Activated CD4-positive, CD25-positive, alpha-beta regulatory T cell (primary cell): ENCODE measurements at regions not wholly inside any gene's neighbourhood (a gene's known extent, or its start where the extent isn't known, plus 50 kb on each side); places are given as distances from the start of the nearest gene placed in this dataset.
"Not testable (repeated sequence)": the region's sequence is repeated elsewhere in the genome, so short reads cannot be mapped to it uniquely, and the experiment has no call there.

ENCODE experiments used
- DNase-seq, 4 experiments: peaks; one replicate each; lab custom pipeline; 2025; lab: John Stamatoyannopoulos, UW

DNA sequence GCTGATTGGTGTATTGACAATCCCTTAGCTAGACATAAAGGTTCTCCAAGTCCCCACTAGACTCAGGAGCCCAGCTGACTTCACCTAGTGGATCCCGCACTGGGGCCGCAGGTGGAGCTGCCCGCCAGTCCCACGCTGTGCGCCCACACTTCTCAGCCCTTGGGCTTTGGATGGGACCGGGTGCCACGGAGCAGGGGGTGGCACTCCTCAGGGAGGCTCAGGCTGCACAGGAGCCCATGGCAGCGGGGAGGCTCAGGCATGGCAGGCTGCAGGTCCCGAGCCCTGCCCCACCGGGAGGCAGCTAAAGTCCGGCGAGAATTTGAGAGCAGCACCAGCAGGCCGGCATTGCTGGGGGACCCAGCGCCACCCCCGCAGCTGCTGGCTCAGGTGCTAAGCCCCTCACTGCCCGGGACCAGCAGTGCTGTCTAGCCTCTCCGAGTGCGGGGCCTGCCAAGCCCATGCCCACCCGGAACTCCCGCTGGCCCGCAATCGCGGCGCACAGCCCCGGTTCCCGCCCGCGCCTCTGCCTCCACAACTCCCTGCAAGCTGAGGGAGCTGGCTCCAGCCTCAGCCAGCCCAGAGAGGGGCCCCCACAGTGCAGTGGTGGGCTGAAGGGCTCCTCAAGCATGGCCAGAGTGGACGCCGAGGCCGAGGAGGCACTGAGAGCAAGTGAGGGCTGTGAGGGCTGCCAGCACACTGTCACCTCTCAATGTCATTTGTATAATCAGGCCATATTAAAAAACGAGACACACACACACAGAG, 437.2 kb downstream of the CSNK1G3 start:
- DNase-seq, result no peak

DNA sequence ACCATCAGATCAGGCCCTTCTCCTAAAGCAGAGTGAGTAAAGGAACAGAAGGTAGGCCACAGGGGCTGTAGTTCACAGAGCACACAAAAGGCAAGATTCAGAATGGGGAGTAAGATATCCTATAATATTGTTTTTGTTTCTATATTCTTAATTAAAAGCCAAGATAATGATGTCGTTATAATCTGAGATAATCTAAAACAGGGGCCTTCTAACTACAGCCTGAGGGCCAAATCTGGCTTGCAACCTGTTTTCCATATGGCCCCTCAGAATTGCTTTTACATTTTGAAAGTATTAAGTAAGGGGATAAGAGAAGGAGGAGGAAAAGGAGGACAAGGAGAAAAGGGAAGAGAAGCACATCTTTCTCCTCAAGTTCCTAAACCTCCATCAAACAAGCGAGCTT, 435.8 kb downstream of the CSNK1G3 start:
- no peak for DNase-seq

DNA sequence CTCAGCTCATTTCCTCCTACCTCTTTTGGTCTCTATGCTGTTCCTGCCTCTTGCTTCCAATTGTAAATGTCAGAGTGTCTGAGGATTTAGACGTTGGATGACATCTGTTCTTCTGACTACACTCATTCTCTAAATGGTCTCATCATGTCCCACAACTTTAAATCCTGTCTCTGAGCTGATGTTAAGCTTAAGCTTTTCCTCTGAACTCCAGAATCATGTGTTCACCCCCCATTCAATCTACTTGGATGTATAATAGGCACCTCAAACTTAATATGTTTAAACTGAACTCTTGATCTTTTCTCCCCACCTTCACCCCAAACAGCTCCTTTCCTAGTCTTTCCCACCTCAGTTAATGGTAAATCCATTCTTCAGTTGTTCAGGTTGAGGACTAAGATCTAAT, 433.6 kb downstream of the CSNK1G3 start:
- no peak for DNase-seq

DNA sequence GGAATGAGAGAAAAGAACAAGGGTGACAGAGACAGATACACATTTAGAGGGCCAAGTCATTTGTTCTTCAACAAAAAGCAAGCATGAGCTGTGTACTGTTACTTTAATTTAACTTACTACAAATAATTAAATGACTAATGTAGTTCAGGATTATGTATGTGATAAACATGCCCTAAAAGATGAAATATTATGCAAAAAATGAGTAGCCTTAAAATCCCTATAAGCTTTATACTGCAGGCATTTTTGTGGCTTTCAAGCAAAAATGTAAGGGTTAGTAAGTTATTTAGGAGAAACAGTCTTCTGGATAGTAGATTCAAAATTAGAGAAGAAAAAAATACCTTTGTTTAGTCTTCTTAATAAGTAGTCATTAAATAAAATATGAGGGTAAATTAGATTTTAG, 431.2 kb downstream of the CSNK1G3 start:
- no peak for DNase-seq

DNA sequence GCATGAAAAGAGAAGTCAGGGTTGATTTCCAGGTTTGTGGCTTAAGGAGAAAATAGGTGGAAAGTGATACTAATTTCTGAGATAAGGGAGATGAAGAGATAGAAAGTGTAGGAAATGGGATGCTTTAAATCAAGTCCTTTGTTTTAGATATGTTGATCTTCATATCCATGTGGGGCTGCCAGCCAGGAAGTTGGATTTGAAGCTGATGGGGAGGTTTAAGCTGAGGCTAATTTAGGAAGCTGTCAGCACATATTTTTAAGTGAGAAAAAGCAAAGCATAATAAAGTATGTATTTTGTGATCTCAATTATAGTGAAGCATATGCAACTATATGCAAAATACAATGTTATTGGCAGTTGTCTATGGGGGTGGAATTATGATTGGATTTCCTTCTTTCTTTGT, 428.4 kb downstream of the CSNK1G3 start:
- DNase-seq, result no peak

DNA sequence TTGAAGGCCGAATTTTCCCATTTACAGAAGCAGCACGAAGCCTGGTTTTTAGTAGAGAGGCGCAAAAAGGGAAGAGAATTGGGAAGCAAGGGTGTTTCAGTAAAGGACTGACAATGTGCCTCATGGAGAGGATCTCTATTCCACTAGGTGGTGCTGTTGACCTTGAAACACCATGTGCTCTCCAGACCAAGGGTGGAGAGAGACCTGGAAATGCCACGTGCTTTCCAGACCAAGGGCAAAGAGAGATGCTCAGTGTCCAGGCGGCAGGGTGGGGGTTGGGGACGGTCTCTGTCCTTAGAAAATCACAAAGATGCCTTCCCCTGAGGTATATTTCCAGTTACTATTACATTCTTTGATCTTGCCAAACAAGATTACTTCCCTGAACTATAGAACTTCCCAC, 425.3 kb downstream of the CSNK1G3 start:
- no peak for DNase-seq

DNA sequence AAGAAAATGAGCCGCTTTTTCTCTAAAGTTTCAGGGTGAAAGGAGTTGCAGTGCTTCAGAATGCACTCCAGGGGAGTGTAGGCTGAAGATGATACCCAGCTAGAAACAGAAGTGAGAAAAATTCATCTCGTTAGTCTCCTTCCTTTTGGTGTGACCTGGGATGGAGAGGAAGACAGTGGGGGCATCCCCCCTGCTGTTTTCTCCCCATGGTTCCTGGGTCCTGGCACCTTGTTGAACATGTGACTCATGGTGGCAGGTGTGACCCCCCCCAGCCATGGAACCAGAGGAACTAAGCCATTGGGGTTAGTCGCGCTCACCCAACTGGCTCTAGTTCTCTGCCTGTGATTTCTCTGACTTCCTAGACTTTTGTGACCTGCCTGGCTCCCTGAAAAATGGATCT, 424.6 kb downstream of the CSNK1G3 start:
- no peak for DNase-seq

DNA sequence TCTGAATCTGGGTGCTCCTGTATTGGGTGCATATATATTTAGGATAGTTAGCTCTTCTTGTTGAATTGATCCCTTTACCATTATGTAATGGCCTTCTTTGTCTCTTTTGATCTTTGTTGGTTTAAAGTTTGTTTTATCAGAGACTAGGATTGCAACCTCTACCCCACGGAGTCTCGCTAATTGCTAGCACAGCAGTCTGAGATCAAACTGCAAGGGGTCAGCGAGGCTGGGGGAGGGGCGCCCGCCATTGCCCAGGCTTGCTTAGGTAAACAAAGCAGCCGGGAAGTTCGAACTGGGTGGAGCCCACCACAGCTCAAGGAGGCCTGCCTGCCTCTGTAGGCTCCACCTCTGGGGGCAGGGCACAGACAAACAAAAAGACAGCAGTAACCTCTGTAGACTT, 421.8 kb downstream of the CSNK1G3 start:
- not testable (repeated sequence) for DNase-seq

DNA sequence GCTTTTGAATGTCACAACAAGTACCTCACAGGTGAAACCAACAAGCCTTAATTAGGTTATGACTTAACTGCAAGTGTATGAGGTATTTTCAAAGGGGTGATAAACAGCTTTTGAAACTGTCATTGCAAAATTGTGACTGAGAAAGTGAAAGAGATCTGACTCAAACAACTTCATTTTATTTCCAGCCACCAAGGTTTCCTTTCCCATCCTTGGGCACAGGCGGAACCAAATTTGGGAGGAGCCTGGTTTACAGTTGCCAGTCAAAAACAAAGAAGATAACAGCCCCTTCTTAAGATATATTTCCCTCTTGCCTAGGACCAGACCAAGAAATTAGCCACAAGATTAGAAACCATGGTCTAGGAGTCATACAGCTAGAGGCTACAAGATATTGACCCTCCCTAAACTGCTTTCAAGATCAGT, 417.1 kb downstream of the CSNK1G3 start:
- DNase-seq, result no peak

DNA sequence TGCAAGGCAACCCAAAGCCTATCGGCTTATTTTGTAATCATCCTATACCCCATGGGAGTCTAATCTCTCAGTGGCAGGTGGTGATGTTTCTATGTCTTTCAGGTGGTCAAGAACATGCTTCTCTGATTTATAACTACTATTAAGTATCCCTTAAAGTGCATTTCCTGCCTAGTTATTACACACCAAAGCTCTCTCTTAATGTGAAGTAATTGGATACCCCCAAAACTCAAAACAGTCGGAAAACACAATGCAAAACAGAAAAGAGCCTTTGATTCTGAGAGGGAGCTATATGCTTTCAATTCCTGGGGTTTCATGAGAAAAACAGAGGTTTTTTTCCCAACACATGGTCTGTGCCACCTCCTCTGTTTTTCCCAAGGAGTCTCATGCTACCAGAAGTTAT, 416.4 kb downstream of the CSNK1G3 start:
- DNase-seq, result no peak

DNA sequence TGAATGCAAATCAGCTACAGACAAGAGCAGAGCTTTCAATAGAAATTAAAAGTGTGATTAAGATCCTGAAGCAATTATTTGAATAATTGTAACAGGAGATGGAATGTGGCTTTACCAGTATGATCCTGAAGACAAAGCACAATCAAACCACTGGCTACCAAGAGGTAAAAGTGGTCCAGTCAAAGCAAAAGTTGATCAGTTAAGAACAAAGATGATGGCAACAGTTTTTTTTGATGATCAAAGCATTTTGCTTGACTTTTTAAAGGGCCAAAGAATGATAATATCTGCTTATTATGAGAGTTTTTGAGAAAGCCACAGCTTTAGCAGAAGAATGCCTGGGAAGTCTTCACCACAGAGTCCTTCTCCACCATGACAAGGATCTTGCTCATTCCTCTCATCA, 409.2 kb downstream of the CSNK1G3 start:
- DNase-seq, result no peak

DNA sequence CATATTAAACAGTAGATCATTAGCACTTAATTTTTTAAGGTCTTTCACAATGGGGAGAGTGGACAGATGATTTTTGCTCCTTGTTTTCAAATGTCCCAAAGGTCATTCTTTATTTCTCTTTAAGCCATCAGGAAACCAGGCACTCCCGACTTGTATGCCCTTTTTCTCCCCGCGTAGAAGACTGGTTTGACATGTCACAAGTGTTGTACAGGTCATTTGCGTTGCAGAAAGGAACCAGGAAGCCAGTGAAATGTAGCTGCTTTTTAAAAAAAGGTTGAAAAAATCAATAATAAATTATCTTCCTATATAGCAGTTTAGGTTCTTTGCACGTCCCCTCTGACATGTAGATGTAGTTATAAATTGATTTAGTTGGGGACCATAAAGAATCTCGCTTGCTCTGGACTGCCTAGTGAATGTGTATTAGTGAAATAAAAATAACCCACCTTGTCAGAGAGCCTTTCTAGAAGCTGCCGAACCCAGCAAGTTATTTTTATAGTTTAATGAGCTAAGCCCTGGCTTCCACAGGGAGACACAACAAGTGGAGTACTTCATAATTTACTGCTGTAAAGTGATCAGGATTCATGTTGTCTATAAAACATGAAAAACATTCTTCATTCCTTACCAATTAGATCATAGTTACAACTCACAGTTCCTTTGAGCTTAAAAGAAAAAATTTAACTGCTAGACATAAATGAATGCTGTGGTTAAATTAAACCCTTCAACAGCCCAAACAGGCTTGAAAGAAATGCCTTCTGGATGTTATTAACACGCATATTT, 404.6 kb downstream of the CSNK1G3 start:
- DNase-seq, result no peak

DNA sequence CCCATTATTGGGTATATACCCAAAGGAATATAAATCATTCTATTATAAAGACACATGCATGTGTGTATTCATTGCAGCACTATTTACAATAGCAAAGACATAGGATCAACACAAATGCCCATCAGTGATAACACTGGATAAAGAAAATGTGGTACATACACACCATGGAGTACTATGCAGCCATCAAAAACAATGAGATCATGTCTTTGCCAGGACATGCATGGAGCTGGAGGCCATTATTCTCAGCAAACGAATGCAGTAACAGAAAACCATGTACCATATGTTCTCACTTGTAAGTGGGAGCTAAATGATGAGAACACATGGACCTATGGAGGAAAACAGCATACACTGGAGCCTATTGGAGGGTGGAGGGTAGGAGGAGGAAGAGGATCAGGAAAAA, 402.4 kb downstream of the CSNK1G3 start:
- no peak for DNase-seq

DNA sequence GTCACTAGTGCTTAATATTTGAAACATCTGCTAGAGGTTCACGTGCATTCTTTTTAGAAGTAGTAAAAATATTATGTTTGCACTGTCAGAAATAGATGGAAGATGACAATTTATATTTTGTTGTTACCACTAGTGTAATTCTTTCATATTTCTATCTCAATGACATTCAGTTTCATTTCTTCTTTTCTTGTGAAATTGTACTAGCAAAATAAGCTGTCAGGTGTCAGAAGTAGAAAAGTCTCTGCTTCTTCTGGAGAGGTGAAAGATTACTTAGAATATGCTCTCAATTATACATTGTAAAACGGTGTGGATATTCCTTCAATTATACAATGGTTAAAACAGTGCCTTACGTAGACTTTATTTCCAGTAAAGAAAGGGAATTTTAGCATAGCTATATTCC, 395.4 kb downstream of the CSNK1G3 start:
- no peak for DNase-seq

DNA sequence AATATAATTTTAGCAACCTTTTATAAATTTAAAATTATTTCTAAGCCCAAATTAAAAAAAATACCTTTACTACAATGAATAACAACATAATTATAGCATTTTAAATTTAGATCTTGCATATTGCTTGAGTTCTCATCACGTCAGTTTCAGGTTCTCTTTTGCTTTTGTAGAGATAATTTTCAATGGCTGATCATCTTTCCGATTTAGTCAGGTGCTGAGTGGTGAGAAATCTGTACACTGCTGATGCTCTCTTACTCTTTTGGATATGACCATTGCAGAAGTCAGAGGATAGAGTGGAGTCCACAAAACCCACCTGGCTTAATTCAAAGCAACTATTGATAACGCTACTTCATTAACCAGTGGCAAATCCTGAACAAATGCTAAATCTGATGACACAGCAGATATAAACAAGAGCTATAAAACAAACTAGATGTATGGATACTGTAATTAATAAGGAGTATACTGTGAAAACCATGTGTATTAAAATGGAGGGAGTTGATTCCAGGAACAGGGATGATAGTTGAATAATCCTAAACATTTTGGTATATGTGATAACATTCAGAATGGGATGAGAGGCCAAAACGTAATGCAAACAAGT, 394.8 kb downstream of the CSNK1G3 start:
- no peak for DNase-seq

DNA sequence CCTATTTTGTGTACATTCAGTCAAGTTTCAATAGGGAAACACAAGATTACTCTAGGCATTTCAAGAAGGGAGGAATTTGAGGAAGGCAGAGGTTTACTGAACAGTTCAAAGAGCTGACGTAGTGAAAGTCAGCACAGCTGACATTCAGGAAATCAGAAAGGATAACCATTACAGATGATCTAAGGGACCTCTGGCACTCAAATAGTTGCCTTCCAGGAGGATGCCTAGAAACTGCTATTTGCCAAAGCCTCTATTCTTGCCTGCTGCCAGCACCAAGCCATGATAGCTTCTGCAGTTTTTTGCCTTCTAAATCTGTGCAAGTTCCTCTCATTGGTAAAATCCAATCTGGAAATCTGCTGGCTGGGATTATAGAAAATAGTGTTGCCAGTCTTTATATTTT, 373.1 kb downstream of the CSNK1G3 start:
- no peak for DNase-seq

DNA sequence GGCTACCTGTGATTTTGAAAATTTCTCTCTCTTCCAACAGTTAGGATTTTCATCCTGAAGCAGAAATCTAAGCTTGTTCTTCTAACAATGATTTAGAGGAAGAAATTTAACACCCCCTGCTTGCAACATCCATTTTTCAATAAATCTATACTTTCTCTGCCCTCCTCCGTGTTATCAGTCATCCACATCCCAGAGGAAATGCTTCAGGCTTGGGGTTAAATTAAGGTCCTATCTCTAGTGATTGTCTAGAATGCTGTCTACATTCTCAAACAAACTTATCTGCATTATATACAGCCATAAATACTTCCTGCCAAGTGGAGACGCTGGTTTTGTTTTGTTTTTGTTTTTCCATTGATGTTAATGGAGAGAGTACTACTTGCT, 371.0 kb downstream of the CSNK1G3 start:
- no peak for DNase-seq

DNA sequence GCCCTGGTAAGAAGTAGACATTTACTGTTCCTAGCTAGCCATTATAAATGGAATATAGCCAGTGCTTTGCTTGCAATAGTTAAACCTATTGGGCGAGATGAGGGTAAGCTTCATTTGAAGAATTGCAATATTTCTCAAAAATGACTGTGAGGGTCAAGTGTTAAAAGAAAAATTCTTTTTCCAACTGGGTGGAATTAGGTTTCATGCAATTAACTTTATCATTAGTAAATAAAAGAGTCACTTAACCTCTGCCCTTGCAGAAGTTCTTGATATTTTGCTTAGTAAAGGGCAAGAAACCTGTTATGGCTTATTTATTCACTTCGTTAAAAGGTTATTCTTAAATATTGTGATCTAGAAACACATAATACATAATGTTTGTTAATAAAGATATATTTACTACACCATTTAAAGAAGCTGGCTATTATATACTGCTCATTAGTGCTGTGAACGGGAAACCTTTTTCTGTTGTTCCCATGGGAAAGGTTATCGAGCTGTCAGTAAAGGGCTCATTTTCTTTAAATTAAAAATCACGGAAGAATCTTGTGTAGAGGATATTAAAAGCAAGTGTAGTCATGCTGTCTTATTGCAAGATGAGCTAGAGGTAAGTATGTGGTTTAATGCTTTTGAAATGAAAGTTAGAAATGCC, 370.5 kb downstream of the CSNK1G3 start:
- no peak for DNase-seq

DNA sequence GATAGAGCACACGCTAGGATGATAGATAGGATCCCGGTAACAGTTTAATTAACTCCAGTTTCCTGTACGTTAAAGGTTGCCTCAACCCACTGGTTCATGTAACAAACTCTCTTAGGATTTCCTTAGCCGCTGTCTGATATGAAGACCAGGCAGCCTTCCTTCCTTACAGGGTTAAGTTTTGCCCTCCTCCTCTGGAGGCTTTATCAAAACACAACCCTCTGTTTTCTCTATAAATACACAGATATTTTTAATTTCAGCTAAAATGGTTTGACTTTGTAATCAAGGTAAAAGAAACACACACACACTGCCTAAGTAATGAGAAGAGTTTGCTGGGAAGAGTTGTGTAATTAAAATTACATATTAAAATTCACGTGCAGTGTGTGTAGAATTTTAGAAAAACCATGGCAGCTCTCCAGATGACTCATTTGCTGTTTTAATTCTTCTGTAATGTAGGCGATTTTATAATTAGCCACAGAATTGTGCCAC, 369.8 kb downstream of the CSNK1G3 start:
- no peak for DNase-seq

DNA sequence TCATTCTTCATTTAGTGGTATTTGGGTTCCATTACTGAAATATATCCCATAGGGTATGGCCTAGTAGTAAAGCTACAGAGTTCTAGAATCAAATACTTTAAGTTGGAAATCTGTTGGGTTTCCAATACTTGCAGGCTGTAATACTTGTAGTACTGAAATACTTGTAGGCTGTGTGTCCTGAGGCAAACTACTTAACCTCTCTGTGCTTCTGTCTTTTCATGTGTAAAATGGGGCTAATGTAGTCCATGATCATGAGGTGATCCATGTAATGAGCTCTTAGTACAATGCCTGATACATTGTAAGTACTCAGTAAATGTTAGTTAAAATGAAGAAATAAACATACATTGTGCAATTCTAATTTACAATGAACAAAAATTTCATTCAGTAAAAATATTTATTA, 368.9 kb downstream of the CSNK1G3 start:
- DNase-seq, result no peak

DNA sequence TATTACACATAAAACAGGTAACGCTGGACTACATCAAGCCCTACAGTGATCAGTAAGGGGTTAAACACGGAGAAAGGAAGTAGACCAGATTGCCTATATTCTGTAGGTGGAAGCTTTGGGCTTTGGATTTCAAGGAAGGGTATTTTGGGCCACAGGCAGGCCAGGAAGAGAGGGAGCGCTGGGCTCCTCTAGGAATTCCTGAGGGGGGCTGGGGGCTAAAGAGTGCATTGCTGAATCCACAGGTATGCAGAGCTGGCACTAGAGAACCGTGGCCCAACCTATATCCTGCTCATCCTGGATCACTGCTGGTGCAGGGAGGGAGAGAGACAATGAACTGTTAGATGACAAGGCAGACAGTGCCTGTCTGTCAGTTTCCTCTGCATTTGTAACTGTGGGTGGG, 367.1 kb downstream of the CSNK1G3 start:
- no peak for DNase-seq

DNA sequence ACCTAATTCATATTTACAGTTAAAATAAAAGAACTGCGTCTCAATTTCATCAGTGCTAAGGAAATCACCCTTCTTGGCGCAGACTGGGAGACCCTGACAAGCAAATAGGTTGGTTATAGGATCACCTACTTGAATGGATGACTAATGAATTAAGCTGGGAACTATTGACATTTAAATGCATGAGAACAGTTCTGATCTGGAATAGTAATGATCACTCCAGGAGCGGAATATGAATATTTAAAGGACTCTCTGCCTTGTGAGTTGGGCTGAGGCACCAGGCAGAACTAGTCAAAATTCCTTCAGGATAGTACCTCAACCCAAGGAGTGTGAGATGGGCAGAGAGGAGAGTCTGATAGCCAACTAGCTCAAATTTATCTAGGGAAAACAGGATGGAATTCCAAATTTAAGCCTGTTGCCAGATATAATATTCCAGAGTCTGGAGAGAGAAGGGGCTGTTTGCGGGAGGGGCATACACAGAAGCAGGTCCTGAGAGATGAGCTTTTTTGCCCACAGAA, 364.4 kb downstream of the CSNK1G3 start:
- DNase-seq, result no peak
